Fibroblast of lung (primary cell): ENCODE measurements at regions not wholly inside any gene's neighbourhood (a gene's known extent, or its start where the extent isn't known, plus 50 kb on each side); places are given as distances from the start of the nearest gene placed in this dataset.
"Not testable (repeated sequence)": the region's sequence is repeated elsewhere in the genome, so short reads cannot be mapped to it uniquely, and the experiment has no call there.

ENCODE experiments used
- DNase-seq, 2 donors: peaks; one replicate each; pipeline versions ENCODE4 v3.0.0 to v3.0.0-alpha.2; 2010; ENCODE audit warnings: low read depth in 2 of 2
- H2AFZ ChIP-seq: 2 replicates; pipeline ENCODE4 v1.5.1; 2012; ENCODE audit warnings: low read length, control low read depth, inconsistent platforms
- H3K27ac ChIP-seq: 2 replicates; pipeline ENCODE4 v1.5.1; 2011; ENCODE audit warnings: low read length, control low read depth; ENCODE audit not compliant: insufficient read depth
- H3K27me3 ChIP-seq: 2 replicates; pipeline ENCODE4 v1.5.1; 2011; ENCODE audit warnings: mild to moderate bottlenecking, low read length; ENCODE audit not compliant: control insufficient read depth, insufficient read depth
- H3K36me3 ChIP-seq: 2 replicates; pipeline ENCODE4 v1.5.1; 2011; ENCODE audit warnings: low read length; ENCODE audit not compliant: control insufficient read depth, insufficient read depth
- H3K4me1 ChIP-seq: 2 replicates; pipeline ENCODE4 v1.5.1; 2011; ENCODE audit warnings: low read length; ENCODE audit not compliant: control insufficient read depth, insufficient read depth; ENCODE audit errors: extremely low read depth
- H3K4me2 ChIP-seq: 2 replicates; pipeline ENCODE4 v1.5.1; 2011; ENCODE audit warnings: low read length, control low read depth; ENCODE audit not compliant: insufficient read depth; ENCODE audit errors: extremely low read depth
- H3K4me3 ChIP-seq, 4 experiments: fragments of 200-600 bp in 1 of 4; sonication (generic) in 1 of 4; replicated peaks in 1 of 4; 2 replicates each; pipeline ENCODE4 v1.5.1; 2011 to 2016; ENCODE audit warnings: low read length in 4 of 4, low read depth in 3 of 4, mild to moderate bottlenecking in 3 of 4, control low read depth in 2 of 4, inconsistent platforms in 1 of 4, mixed read lengths in 1 of 4; ENCODE audit not compliant: insufficient read depth in 1 of 4; ENCODE audit errors: control extremely low read depth in 1 of 4
- H3K79me2 ChIP-seq: 2 replicates; pipeline ENCODE4 v1.5.1; 2012; ENCODE audit warnings: mild to moderate bottlenecking, low read length, inconsistent platforms; ENCODE audit not compliant: control insufficient read depth, insufficient read depth
- H3K9ac ChIP-seq: 2 replicates; pipeline ENCODE4 v1.5.1; 2011; ENCODE audit warnings: mild to moderate bottlenecking, low read length, control low read depth; ENCODE audit not compliant: insufficient read depth
- H3K9me3 ChIP-seq: 2 replicates; pipeline ENCODE4 v1.5.1; 2012; ENCODE audit warnings: low read depth, low read length; ENCODE audit not compliant: control insufficient read depth, insufficient read depth
- H4K20me1 ChIP-seq: 2 replicates; pipeline ENCODE4 v1.5.1; 2011; ENCODE audit warnings: low read length; ENCODE audit not compliant: control insufficient read depth, insufficient read depth; ENCODE audit errors: extremely low read depth
- CTCF ChIP-seq, 2 donors: IDR thresholded peaks in 1 of 2; conservative IDR thresholded peaks in 1 of 2; 1 replicate in 1 of 2; 2 replicates in 1 of 2; pipeline ENCODE4 v1.5.1; 2011 to 2012; ENCODE audit warnings: low read length in 2 of 2, control low read depth in 1 of 2, inconsistent platforms in 1 of 2, low read depth in 1 of 2, mild to moderate bottlenecking in 1 of 2
- EZH2 ChIP-seq: IDR thresholded peaks from 2 replicates; pipeline ENCODE4 v1.5.1; 2012; ENCODE audit warnings: low read length, control low read depth, mild to moderate bottlenecking; ENCODE audit errors: missing control alignments

DNA sequence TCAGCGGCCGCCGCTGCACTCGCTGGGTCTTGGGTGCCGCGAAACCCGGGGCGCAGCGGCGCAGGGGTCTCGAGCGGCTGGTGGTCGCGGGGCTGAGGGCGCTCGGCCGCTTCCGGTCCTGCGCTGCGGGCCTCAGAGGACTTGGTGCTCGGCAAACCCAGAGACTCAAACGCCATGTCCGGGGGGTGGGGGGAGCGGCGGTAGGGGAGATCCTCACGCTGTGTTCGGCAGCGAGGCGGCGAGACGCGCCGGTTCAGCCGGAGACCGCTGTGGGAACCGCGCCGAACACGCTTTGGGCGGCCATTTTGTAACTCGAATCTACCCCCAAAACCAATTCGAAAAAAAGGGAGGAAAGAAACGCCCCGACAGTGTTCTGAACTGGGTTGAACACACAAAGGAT, 317.5 kb upstream of the CDH18 start:
- Histone ChIP-seq H3K27me3 (no peaks in the 10 kb centered on the region), H3K79me2 (no peaks in the 10 kb centered on the region), H3K4me3 (no peak overlapping the region), H3K9me3 (no peaks in the 10 kb centered on the region), H3K9ac (no peak overlapping the region), H4K20me1 (no peaks in the 10 kb centered on the region), H2AFZ (no peak overlapping the region), H3K36me3 (no peaks in the 10 kb centered on the region), H3K4me2 (no peak overlapping the region), H3K27ac (no peak overlapping the region), H3K4me1 (no peaks in the 10 kb centered on the region)
- no peak for TF ChIP-seq EZH2
- no peak for TF ChIP-seq CTCF (conservative IDR thresholded peaks at IDR 0.05 in 1 of 2, IDR thresholded peaks at IDR 0.05 in 1 of 2; ENCODE audit: low read depth in 1 of 2, low read length in 2 of 2)
- DNase-seq, result no peak

- H3K27ac ChIP-seq, H3K9ac ChIP-seq, DNase-seq, H3K4me1 ChIP-seq, H3K4me2 ChIP-seq, H3K9me3 ChIP-seq, H4K20me1 ChIP-seq, H3K27me3 ChIP-seq, H2AFZ ChIP-seq, H3K4me3 ChIP-seq, H3K79me2 ChIP-seq, H3K36me3 ChIP-seq: not testable (repeated sequence)
These were observed 316.6 kb upstream of the CDH18 start for GRCh38 chr5:20304570-20304969.

DNA sequence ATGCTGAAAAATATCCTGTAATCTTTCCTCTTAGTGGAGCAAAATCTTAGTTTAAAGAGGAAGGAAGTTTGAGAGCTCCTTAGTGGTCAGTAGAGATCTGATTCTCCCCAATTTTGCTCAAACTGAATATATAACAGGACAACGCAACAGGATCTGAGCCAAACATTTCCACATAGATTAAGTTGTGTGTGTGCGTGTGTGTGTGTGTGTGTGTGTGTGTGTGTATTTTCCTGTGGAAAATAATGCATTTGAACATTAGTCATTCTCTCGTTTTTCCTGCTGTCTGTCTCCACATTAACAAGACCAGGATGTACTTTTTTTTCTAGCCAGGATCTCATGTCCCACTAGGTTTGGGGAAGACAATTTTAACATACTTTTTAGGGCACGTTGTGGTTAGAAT, 312.1 kb upstream of the CDH18 start:
- no peaks in the 10 kb centered on the region for H3K79me2 ChIP-seq
- no peaks in the 10 kb centered on the region for H3K4me1 ChIP-seq
- H3K36me3 ChIP-seq, result no peaks in the 10 kb centered on the region
- no peaks in the 10 kb centered on the region for H3K27me3 ChIP-seq
- no peak for DNase-seq
- H3K9me3 ChIP-seq, result no peaks in the 10 kb centered on the region
- no peak overlapping the region for H3K4me3 ChIP-seq
- no peaks in the 10 kb centered on the region for H4K20me1 ChIP-seq
- no peak overlapping the region for H3K27ac ChIP-seq
- no peak for TF ChIP-seq EZH2
- TF ChIP-seq CTCF (conservative IDR thresholded peaks at IDR 0.05 in 1 of 2, IDR thresholded peaks at IDR 0.05 in 1 of 2; ENCODE audit: low read depth in 1 of 2, low read length in 2 of 2), result no peak
- H3K9ac ChIP-seq, result no peak overlapping the region
- H3K4me2 ChIP-seq, result no peak overlapping the region
- no peak overlapping the region for H2AFZ ChIP-seq

- Histone ChIP-seq H3K9me3 (no peaks in the 10 kb centered on the region), H3K4me2 (no peak overlapping the region), H3K4me1 (no peaks in the 10 kb centered on the region), H3K9ac (no peak overlapping the region), H3K27me3 (no peaks in the 10 kb centered on the region), H3K36me3 (no peaks in the 10 kb centered on the region), H3K27ac (no peak overlapping the region), H3K79me2 (no peaks in the 10 kb centered on the region), H2AFZ (no peak overlapping the region), H3K4me3 (no peak overlapping the region), H4K20me1 (no peaks in the 10 kb centered on the region)
- no peak for DNase-seq
- TF ChIP-seq EZH2, result no peak
- no peak for TF ChIP-seq CTCF (conservative IDR thresholded peaks at IDR 0.05 in 1 of 2, IDR thresholded peaks at IDR 0.05 in 1 of 2; ENCODE audit: low read depth in 1 of 2, low read length in 2 of 2)
These were observed 306.7 kb upstream of the CDH18 start for GRCh38 chr5:20294696-20295095.
